Choroid plexus epithelial cell (primary cell): ENCODE measurements at regions not wholly inside any gene's neighbourhood (a gene's known extent, or its start where the extent isn't known, plus 50 kb on each side); places are given as distances from the start of the nearest gene placed in this dataset.

ENCODE experiments used
- DNase-seq: peaks from one replicate; pipeline ENCODE4 v3.0.0-alpha.2; 2010; ENCODE audit warnings: low read depth
- H3K4me3 ChIP-seq: 2 replicates; pipeline ENCODE4 v1.5.1; 2011; ENCODE audit warnings: low read depth, mild to moderate bottlenecking, control low read depth, low read length, moderate library complexity
- CTCF ChIP-seq: conservative IDR thresholded peaks from 2 replicates; pipeline ENCODE4 v1.5.1; 2011; ENCODE audit warnings: low read depth, mild to moderate bottlenecking, control low read depth, inconsistent platforms, low read length, moderate library complexity

GRCh38 chr2:223538920-223539440 lies 63.2 kb downstream of the SCG2 start:
- no peak for TF ChIP-seq CTCF
- peak; percentile 73 for DNase-seq
- H3K4me3 ChIP-seq: no peak overlapping the region

- peak; percentile 39 for DNase-seq
- H3K4me3 ChIP-seq: no peak overlapping the region
- TF ChIP-seq CTCF: no peak
Measured at GRCh38 chr2:223541546-223541945, 60.6 kb downstream of the SCG2 start.

- TF ChIP-seq CTCF: no peak
- no peak for DNase-seq
- H3K4me3 ChIP-seq: no peak overlapping the region
Measured at GRCh38 chr2:223542501-223542900, 59.7 kb downstream of the SCG2 start.

- DNase-seq: no peak
- TF ChIP-seq CTCF: no peak
- no peak overlapping the region for H3K4me3 ChIP-seq
Measured at GRCh38 chr2:223545406-223545805, 56.8 kb downstream of the SCG2 start.

- H3K4me3 ChIP-seq: no peak overlapping the region
- DNase-seq: peak; percentile 76
- TF ChIP-seq CTCF: no peak
Measured at GRCh38 chr2:223545830-223546229, 56.3 kb downstream of the SCG2 start.
